ENCODE measurements at regions not wholly inside any gene's neighbourhood (a gene's known extent, or its start where the extent isn't known, plus 50 kb on each side); places are given as distances from the start of the nearest gene placed in this dataset.
"Not testable (repeated sequence)": the region's sequence is repeated elsewhere in the genome, so short reads cannot be mapped to it uniquely, and the experiment has no call there.

DNA sequence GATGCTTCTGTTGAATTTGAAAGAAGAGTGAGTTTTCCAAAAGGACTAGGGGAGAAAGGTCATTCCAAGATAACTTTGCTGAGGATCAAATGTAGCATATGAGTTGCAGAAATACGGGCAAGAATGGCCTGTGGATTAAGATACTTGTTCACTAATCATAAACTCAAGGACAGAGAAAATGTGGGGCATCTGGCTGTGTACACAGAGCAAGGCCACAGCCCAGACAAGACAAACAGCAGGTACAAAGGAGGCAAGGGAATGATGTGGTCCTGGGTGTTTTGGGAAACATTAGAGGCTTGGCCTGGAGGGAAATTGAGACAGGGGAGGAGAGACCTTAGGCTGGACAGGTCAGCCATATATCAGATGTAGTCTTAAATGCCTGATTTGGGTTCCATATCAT, 254.8 kb downstream of the TTC32 start:
- no peak for DNase-seq

DNA sequence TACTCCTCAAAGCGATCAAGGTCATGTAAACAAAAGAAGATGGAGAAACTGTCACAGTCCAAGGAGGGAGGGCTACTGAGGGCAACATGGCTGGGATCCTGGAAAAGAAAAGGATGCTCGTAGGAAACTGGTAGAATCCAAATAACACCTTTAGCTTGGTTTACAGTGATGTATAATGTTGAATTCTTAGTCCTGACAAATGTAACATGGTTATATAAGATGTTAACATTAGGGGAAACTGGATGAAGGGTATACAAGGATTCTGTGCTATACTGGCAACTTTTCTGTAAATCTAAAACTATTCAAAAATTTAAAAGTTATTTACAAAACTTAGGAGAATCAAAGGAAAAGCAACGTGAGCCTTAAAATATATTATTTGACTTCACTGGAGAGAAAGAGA, 257.0 kb downstream of the TTC32 start:
- no peak for DNase-seq

DNA sequence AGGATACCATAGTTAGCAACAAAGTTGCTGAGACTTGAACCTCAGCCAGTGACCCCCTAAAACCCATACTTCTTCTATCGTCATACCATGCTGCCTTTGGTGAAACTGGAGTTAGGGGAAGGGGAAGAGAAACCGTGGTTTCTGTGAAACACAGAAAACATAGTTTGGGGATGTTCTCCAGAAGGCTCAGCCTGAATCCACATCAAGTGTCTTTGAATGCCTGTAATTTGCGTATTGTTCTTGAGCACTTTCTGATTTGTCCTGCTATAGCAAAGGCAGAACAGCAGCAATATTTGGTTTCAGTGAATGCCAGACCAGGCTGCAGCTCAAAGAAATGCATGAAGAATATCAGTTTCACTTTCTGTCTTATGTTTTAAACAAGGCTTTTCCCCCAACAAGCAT, 258.7 kb downstream of the TTC32 start:
- DNase-seq: peak in 1 of 4 experiments; percentile 0

DNA sequence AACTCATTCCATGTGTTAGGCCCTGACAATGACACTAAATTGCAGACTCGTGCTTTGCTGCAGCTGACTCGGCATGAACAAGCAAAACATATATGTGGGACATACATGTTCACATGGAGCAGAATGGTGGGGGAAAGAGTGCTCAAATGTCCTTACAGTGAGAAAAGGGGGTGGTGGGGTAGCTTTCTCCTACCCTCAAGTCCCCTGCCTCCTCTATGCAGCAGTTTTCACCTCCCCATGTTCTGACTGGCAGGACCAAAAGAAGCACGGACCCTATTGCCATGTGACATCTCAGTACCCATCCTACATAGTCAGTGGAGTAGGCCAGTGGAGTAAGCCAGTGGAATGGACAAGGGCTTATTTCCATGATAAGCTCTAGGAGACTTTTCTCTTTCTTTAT, 259.3 kb downstream of the TTC32 start:
- no peak for DNase-seq

DNA sequence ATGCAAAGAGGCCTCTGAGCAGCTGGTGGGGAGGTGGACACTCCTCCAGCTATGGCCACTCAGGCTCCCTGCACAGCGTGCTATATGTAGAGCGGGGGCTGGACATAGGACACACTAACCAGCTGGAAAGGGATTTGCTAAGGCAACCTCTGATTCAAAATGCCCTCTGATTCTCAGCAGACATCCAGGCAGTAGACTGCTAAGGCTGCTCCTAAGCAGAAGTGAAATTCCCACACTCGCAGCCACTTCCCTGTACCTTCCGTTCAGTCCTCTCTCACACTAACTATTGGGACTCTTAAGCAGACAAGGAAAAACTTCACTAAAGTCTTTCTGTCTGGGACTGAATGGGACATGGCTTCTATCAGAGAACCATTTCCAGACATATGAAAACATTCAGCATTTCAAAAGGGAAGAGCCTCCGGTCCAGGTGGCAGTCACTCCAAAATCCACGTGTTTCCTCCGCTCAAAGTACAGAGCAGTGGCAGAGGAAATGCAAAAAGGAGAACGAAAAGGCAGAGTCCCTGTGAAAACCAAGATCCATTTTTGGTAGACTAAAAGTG, 265.8 kb downstream of the TTC32 start:
- DNase-seq: peak in 2 of 4 experiments; percentile 1 to 12

DNA sequence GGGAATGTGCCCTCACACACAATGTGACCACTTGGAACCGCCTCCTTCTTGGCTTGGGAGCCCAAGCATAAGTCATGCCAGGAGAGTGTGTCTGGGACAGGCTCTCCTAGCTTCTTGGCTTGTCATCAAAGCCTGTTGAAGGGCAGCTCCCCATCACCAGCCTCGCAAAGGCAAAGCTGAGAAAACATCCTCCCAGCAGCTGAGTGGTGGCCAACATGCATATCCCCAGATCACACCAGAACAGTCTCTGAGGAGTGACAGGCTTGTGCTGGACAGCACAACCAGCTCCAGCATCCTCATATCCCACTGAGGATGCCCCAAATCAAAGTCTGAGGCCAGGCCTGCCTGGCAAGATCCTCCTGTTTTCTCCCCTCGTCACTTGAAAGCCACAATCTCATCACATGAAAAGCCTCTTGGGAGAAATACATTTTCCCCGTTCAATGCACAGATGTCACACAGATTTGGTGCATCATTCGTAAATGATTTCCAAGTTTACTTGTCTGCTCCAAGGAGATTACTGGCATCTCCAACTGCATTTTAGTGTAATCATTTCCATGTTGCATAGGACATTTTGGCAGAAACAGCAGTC, 269.3 kb downstream of the TTC32 start:
- no peak for DNase-seq

DNA sequence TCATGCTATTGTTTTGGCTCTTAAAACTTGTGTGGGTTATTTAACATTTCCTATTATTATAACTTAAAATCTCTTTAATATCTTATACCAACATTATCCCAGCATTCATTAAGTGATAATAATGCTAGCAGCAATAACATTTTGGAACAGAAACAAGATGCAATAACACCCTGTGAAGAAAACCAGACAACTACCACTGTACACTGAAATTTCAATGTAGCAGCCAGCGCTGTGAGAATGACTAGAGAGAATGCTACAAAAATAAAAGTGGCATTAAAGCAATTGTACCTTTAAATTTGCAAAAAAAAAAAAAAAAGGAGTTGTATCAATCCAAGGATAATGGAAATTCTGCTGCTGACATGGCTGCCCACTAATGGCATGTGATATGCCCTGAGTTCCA, 269.9 kb downstream of the TTC32 start:
- DNase-seq: no peak

DNA sequence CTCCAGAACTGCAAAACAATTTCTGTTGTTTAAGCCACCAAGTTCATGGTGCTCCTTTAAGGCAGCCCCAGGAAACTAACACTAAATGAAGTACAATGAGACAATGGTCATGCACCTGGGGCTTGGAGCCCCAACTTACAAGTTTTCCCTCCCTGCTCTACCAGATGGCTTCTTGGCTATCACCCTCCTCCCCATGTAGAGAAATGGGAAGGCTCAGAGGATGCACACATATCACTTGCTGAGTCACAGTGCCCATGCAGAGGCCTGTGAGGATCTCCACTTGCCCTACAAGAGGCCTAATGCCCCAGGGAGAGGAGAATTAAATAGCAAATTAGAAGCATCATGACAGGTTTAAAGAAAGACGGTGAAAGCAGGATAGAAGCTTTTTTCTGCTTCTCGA, 270.9 kb downstream of the TTC32 start:
- DNase-seq: no peak

DNA sequence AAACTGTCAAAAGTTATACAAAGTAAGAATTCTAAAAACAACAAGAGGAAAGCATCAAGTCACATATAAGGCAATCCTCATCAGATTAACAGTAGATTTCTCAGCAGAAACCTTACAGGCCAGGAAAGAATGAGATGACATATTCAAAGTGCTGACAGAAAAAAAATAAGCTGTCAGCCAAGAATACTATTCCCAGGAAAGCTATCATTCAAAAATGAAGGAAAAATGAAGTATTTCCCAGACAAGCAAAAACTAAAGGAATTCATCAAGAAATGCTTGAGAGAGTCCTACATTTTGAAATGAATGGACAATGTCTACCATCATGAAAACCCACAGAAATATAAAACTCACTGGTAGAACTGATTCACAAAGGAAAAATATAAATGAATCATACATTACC, 268.9 kb upstream of the OSR1 start:
- no peak for DNase-seq

DNA sequence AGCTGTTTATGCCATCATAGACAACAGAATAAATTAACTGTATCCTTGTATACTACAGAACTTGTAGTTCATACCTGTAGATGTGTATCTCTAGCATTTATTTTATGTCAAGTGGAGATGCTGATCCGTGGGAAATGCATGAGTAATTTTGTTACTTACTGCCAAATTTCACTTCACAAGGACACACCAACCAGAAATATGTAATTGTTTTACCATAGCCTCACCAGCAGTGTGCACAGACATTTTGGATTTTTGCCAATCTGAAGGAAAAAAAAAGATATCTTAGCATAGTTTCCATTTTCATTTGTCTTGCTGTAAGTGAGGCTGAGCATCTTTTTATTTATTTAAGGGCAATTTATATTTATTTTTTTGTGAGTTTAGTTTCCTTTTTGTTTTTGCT, 265.1 kb upstream of the OSR1 start:
- DNase-seq: no peak

DNA sequence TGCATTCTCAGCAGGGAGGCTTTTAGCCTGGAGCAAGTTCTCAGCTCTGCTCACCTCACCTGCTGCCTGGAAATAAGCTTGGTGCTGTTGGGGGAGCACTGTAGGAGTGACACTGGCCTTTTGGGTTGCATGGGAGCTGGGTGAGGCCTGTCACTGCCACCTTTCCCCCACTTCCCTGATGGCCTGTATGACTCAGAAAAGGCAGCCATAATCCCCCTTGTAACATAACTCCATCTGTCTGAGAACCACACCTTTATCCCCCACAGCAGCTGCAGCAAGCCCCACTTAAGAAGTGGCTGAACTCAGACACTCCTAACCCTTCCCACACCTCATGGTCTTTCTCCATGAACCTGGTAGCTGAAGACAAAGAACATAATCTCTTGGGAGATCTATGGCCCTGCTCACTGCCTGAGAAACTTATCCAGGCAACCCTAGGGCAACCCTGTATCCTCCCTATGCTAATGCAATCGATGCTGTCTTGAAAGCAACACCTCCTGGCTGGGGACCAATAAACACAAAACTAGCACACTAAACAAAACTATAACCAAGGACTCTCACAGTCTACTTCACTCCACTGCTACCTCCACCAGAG, 258.9 kb upstream of the OSR1 start:
- DNase-seq: no peak

DNA sequence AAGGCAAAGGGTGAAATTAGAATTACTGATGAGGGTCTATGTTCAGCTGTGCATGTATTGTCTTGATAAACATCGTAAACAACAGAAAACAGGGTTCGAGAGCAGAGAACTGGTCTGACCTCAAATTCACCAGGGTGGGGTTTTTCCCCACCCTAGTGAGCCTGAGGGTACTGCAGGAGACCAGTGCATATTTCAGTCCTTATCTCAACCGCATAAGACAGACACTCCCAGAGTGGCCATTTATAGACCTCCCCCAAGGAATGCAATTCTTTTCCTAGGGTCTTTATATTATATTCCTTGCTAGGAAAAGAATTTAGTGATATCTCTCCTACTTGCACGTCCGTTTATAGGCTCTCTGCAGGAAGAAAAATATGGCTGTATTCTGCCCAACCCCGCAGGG, 257.0 kb upstream of the OSR1 start:
- not testable (repeated sequence) for DNase-seq

DNA sequence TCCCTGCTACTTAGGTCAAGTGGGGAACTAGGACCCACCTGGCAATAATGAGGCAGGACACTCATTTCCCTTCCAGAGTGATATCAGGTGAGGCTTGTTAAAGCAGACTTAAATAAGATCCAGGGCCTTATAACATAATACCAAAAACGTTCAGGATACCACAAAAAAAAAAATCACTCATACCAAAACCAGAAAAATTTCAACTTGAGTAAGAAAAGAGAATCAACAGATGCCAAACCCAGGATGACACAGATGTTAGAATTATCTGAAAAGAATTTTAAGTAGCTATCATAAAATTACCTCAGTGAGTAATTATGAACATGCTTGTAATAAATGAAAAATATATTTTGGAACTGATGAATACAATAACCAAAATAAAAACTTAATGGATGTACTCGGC, 255.6 kb upstream of the OSR1 start:
- DNase-seq: no peak

DNA sequence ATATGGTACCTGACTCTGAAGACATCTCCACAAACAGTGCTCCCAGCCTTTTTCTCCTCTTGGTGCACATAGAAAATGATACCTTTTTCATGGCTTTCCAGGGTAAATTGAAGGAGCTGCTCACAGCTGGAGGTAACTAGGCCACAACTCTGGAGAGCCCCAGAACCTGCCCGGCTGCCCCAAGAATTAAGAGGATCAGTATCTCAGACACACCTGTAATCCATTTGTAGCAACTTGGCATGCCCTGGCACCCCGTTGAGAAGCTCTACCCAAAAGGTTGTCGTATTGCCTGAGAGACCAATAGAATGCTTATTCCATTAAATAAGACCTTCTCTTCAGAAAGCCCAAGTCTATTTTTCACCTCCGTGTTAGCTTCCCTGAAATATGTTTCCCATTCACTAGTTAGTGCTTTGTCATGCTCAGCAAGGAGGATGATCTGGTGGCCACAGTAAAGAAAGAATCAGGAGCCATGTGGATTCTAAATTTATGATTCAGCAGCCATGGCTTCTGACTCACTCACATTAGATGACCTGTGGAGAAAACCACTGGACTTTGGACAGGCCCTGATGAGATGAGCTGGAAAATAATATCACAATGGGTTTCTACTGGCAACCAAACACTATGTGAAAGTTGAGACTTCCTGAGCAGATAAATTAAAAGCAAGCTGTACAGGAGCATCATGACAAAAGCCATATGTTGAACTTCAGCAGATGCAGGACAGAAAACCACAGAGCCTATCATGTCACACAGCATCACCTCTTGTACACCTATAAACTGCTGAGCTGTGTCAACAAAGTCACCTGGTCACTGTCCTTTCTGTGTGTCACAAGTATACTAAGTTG, 253.3 kb upstream of the OSR1 start:
- DNase-seq: no peak

DNA sequence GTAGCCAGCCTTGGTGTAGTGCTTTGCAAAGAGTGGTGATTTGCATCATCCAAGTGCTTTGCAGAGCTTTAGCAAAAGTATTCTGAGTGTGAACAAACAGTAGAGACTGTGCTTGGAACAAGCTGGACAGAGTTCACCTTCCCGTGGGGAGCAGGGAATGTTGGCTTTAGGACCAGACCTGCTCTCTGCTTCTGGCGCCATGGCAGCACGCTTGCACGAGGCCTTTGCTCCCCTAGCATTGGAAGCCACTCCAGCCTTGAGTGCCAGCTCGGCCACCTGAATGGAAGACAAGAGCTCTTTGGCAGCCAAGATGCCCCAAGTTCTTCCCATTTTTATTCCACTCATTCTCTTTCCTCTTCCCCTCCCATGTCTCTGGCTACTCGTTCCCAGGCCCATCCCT, 250.8 kb upstream of the OSR1 start:
- DNase-seq: no peak

DNA sequence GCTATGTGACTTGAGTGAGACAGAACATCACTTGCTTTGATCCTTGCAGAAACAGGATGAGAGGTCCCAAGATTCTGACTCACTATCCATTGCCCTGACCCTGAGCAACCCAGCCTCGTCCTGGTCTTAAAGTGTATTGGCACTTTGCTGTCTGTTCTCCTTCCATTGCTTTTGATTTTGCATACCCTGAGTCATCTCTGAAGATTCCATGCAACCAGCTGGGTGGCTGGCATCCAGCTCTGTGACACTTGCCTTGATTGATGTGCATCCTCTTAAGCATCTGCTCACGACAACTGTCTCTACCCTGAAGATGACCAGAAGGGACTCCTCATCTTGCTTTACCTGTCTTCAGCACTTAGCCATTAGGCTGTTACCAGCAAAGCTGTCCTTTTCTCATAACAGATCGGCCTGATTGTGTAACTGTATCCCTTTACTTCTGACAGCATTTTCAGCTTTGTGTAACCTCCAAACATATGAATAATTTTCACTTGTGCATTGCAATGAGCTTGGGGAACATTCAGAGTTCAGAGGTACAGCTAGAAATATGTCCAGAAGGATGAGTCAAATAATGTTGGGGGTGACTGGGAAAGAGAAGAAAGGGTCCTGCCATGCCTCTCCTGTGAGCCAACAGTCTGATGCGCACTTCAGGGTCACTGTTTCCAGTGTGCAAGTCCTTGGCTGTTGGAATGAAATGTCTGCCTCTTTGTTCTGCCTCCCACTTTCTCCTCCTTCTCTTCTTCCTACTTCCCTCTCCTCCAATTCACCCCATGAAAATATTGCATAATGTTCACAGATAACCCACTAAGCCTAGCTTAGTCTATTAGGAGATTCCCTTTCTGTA, 249.7 kb upstream of the OSR1 start:
- DNase-seq: no peak

DNA sequence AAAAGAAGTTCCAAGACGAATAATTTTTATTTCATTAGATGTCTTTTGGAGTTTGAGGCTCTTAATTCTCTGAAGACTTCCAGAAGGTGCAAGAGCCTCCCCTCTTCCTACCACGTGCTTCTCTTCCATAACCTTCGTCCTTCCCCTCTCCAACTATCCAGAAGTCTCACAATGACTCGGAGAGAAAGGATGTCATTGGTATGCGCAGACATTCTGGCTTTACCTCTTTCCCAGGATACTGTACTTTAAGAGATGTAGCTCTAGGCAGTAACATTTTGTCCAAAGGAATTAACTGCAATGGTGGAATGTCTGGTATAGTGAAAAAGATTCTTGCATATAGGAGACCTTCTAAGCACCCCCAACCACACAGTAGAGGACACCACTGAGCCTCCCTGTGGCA, 249.0 kb upstream of the OSR1 start:
- no peak for DNase-seq

DNA sequence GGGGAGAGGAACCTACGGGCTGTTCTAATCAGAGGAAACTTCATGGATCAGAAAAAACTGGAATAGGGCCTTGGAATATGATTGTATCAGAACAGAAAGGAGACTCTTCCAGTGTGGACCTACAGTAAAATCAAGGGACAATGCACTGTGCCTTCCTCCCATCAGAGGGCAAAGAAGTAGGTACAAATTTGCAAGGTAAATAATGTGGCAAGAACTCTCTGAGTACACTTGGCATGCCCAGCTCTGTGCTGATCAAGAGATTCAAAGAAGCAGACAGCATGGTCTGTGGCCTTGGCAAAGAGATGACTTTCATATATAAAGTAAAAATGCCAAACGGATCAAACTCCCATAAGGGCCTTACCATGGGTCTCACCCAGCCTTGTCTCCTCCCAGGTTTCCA, 242.6 kb upstream of the OSR1 start:
- no peak for DNase-seq

DNA sequence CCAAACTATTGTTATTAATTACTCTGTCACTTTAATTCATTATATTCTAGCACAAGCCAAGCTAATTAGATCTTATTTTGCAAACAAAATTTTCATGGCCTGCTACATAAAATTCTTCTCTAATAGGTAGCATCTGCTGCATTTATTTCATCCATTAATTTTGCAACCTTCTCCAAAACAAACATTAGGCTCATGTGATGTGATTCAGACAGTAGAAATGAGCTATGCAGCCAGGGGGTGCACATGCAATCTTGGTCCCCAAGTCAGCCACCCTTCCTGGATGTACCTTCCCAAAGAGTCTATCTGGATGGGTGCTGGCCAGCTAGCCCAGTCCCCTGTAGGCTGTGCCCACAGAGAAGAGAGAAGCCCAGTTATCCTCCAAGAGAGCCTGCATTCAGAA, 242.1 kb upstream of the OSR1 start:
- DNase-seq: no peak

DNA sequence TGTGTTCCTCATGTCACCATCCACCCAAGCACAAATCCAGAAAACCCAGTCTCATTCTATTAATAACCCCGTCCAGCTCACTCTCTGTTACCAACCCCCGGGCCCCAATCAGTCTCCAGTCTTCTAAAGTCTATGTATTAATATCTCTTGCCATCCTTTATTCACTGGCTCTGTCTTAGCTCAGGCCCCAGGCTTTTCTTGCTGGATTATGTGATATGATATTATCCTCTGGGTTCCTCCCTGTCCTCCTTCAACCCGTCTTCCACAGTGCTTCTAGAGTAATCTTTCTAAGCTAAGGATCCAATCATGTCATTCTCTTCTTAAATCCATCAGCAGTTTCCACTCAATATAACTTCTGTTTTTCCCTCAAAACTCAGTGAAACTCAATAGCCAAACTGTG, 240.5 kb upstream of the OSR1 start:
- no peak for DNase-seq

DNA sequence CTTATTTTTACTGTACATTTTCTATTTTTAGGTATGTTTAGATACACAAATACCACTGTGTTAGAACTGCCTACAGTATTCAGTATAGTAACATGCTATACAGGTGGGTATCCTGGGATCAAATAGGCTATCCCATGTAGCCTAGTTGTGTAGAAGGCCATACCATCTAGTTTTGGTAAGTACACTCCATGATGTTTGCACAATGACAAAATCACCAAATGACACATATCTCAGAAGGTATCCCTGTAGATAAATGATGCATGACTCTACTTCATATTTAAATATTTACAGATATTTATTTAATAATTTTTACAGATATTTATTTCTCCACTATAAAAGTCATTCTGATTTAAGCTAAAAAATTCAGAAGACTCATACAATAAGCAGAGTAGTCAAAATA, 233.8 kb upstream of the OSR1 start:
- no peak for DNase-seq

DNA sequence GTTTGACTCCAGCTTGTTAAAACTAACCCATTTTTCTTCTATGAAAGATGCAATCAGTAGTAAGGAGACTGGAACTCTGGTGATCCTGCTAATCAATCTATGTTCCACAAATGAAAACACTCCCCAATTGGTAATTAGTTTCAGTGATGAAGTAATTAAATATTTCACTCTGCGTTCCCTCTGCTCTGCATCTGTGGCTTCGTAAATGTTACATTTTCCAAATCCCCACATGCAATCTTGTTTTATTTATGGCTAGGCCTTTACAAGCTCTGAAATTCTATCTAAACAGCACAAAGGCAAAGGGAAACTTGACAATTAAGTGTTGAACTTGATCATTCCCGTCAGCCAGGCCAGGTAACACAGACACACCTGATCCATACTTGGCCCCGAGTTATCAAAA, 231.4 kb upstream of the OSR1 start:
- no peak for DNase-seq

DNA sequence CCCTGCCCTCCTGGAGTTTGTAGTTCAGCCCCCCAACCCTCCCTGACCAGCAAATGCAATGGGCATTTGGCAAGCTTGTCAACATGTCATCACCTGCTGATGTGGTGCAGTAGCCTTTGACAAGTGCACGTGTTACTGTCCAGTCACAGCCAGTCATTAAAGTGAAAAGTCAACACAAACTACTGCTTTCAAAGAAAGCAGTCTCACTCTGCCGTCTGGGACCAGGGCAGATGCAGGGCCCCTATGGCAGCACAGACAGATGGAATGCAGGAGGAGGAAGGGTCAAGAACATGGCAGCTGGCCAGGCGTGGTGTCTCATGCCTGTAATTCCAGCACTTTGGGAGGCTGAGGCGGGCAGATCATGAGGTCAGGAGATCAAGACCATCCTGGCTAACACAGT, 222.4 kb upstream of the OSR1 start:
- DNase-seq: no peak

All from suppressor macrophage (primary cell).